GM12878 (cell line): ENCODE measurements at regions not wholly inside any gene's neighbourhood (a gene's known extent, or its start where the extent isn't known, plus 50 kb on each side); places are given as distances from the start of the nearest gene placed in this dataset.

Experiments
- ATAC-seq: fragments of 200-7000 bp; cut with Tn5 transposase; 3 replicates; pipeline ENCODE4 v1.9.1; 2020; ENCODE audit warnings: mild to moderate bottlenecking, moderate library complexity
- BruUV-seq: library from RNA; stranded (reverse); fragments of 400-500 nt; replicated peaks from 2 replicates; lab custom pipeline; 2021; lab: Mats Ljungman, UMichigan
- CTCF ChIA-PET: fragments of 300-600 bp; sonication (Branson Sonifier 250); formaldehyde crosslinking; extraction: SDS; loops from one replicate; lab custom pipeline; 2021; ENCODE audit warnings: inconsistent platforms; lab: Yijun Ruan, JAX
- POLR2A ChIA-PET: fragments of 350-600 bp; formaldehyde crosslinking; extraction: SDS; loops from one replicate; lab custom pipeline; 2021; ENCODE audit warnings: inconsistent platforms; lab: Charles Lee
- RAD21 ChIA-PET: fragments of 300-600 bp; sonication (Branson Sonifier 250); formaldehyde crosslinking; loops from one replicate; lab custom pipeline; 2023; ENCODE audit warnings: antibody characterized with exemption; ENCODE audit not compliant: unreplicated experiment; lab: Charles Lee
- SMC1A ChIA-PET: fragments of 300-600 bp; sonication (Branson Sonifier 250); formaldehyde crosslinking; loops from one replicate; lab custom pipeline; 2023; ENCODE audit not compliant: unreplicated experiment, uncharacterized antibody; lab: Charles Lee
- DNase-seq: peaks from one replicate; pipeline ENCODE4 v3.0.0-alpha.2; 2011; ENCODE audit warnings: low read depth, low spot score
- FAIRE-seq: peaks from 3 replicates; lab custom pipeline; 2011; peaks lifted over from hg19 to GRCh38; lab: Jason Lieb, UNC
- H2AFZ ChIP-seq: 2 replicates; pipeline ENCODE4 v1.6.0; 2011; ENCODE audit warnings: low read depth, low read length, control low read depth; ENCODE audit not compliant: control insufficient read depth
- H3K27ac ChIP-seq: 2 replicates; pipeline ENCODE4 v1.5.1; 2011; ENCODE audit warnings: control low read depth; ENCODE audit not compliant: control insufficient read depth, insufficient read depth
- H3K27me3 ChIP-seq, 2 experiments: replicated peaks in 1 of 2; 2 replicates each; pipeline versions ENCODE4 v1.6.0 to v1.6.1; 2011; ENCODE audit warnings: low read length in 1 of 2; ENCODE audit not compliant: control insufficient read depth in 2 of 2, insufficient read depth in 2 of 2
- H3K36me3 ChIP-seq, 2 experiments: 2 replicates each; pipeline ENCODE4 v1.5.1; 2011; ENCODE audit warnings: low read length in 1 of 2; ENCODE audit not compliant: control insufficient read depth in 2 of 2, insufficient read depth in 2 of 2
- H3K4me1 ChIP-seq: 2 replicates; pipeline ENCODE4 v1.6.1; 2011; ENCODE audit warnings: mild to moderate bottlenecking, low read length, moderate library complexity, mixed read lengths; ENCODE audit not compliant: control insufficient read depth, insufficient read depth
- H3K4me2 ChIP-seq: 2 replicates; pipeline ENCODE4 v1.6.0; 2011; ENCODE audit warnings: control low read depth; ENCODE audit not compliant: control insufficient read depth, insufficient read depth
- H3K4me3 ChIP-seq: fragments of 200-600 bp; sonication (generic); 2 replicates; pipeline ENCODE4 v1.5.1; 2016
- H3K79me2 ChIP-seq: 2 replicates; pipeline ENCODE4 v1.6.0; 2011; ENCODE audit warnings: low read length; ENCODE audit not compliant: control insufficient read depth, insufficient read depth
- H3K9ac ChIP-seq: 2 replicates; pipeline ENCODE4 v1.8.0; 2011; ENCODE audit warnings: low read length, control low read depth, mixed read lengths; ENCODE audit not compliant: control insufficient read depth, insufficient read depth
- H3K9me3 ChIP-seq: replicated peaks from 3 replicates; pipeline ENCODE4 v1.5.1; 2011; ENCODE audit warnings: mild to moderate bottlenecking, low read length; ENCODE audit not compliant: control insufficient read depth, insufficient read depth
- H4K20me1 ChIP-seq: 2 replicates; pipeline ENCODE4 v1.6.0; 2011; ENCODE audit not compliant: control insufficient read depth, insufficient read depth
- BCL11A ChIP-seq: IDR thresholded peaks from 2 replicates; pipeline ENCODE4 v1.6.1; 2011; ENCODE audit warnings: low read depth, low read length
- HDAC2 ChIP-seq: fragments of 200-600 bp; sonication (generic); IDR thresholded peaks from 2 replicates; pipeline ENCODE4 v1.6.1; 2017
- MTA2 ChIP-seq: fragments of 450-650 bp; IDR thresholded peaks from 2 replicates; pipeline ENCODE4 v1.6.1; 2016; ENCODE audit warnings: low read depth, mild to moderate bottlenecking, moderate library complexity
- MTA3 ChIP-seq: IDR thresholded peaks from 2 replicates; pipeline ENCODE4 v1.6.1; 2012; ENCODE audit warnings: low read length, inconsistent platforms, borderline replicate concordance
- MXI1 ChIP-seq: fragments of 150-350 bp; IDR thresholded peaks from 2 replicates; pipeline ENCODE4 v1.6.1; 2011; ENCODE audit warnings: low read depth, mild to moderate bottlenecking, inconsistent platforms, low read length, improper control_type of control experiment
- RBBP5 ChIP-seq: fragments of 200-600 bp; sonication (generic); conservative IDR thresholded peaks from 2 replicates; pipeline ENCODE4 v1.6.1; 2016
- RUNX3 ChIP-seq: IDR thresholded peaks from 2 replicates; pipeline ENCODE4 v1.6.1; 2012; ENCODE audit warnings: low read length, inconsistent platforms
- SUPT20H ChIP-seq: IDR thresholded peaks from 2 replicates; pipeline ENCODE4 v1.6.1; 2011; ENCODE audit warnings: low read depth, mild to moderate bottlenecking, low read length, moderate library complexity, borderline replicate concordance; ENCODE audit not compliant: control insufficient read depth
- TBL1XR1 ChIP-seq: IDR thresholded peaks from 2 replicates; pipeline ENCODE4 v1.6.1; 2012; ENCODE audit warnings: low read depth, low read length, improper control_type of control experiment
- YY1 ChIP-seq: IDR thresholded peaks from 2 replicates; pipeline ENCODE4 v1.6.1; 2011; ENCODE audit warnings: low read depth, mild to moderate bottlenecking, low read length
- ZNF592 ChIP-seq: fragments of 450-650 bp; IDR thresholded peaks from 2 replicates; pipeline ENCODE4 v1.6.1; 2017; ENCODE audit warnings: mild to moderate bottlenecking, moderate library complexity
- ZSCAN29 ChIP-seq: fragments of 450-650 bp; IDR thresholded peaks from 2 replicates; pipeline ENCODE4 v1.6.1; 2017; ENCODE audit warnings: mild to moderate bottlenecking, moderate library complexity
- WGBS: methylation state at CpG from one replicate; pipeline ENCODE4 v1.1.6; 2016; ENCODE audit warnings: low lambda C conversion rate; ENCODE audit not compliant: insufficient replicate concordance, insufficient coverage; ENCODE audit errors: missing lambda C conversion rate; 5-methylcytosine and 5-hydroxymethylcytosine counted together
- in situ Hi-C: fragments of 300-500 bp; cut with MboI; formaldehyde crosslinking; loops from 9 replicates; pipeline ENCODE4 v1.14.3; 2018; ENCODE audit warnings: mixed read lengths
- intact Hi-C: fragments of 100-400 bp; cut with micrococcal nuclease; formaldehyde crosslinking; loops from one replicate; pipeline ENCODE4 v1.14.2; 2022; ENCODE audit not compliant: unreplicated experiment

GRCh38 chr22:22049684-22050083, 67.1 kb upstream of the TOP3B start:
- no peaks in the 10 kb centered on the region for H3K36me3 ChIP-seq
- ChIA-PET RAD21 (interaction anchor here (1.1 to 1.7 kb wide), 6 partner anchors 9 to 81 kb away, joined by 3 to 7 read pairs (median 4); no protein-coding TSS in a partner anchor), POLR2A (interaction anchor here (1.2 to 1.4 kb wide), 2 partner anchors 12 to 20 kb away, joined by 3 to 6 read pairs; no protein-coding TSS in a partner anchor), CTCF (interaction anchor here (0.7 to 2.0 kb wide), 6 partner anchors 7 to 119 kb away, joined by 3 to 17 read pairs (median 6); no protein-coding TSS in a partner anchor), SMC1A (interaction anchor here (1.2 to 2.0 kb wide), 4 partner anchors 9 to 121 kb away, joined by 3 to 11 read pairs (median 7); no protein-coding TSS in a partner anchor)
- TF ChIP-seq TBL1XR1 (no peak), ZNF592 (no peak), BCL11A (no peak), YY1 (no peak), SUPT20H (no peak), RBBP5 (no peak), MXI1 (no peak), MTA2 (no peak), ZSCAN29 (no peak), MTA3 (no peak), HDAC2 (no peak), RUNX3 (no peak)
- BruUV-seq, result no TSS peak
- FAIRE-seq (no peak), DNase-seq (no peak), ATAC-seq (no peak)
- H3K4me3 ChIP-seq, result no peak overlapping the region
- H3K79me2 ChIP-seq, result no peaks in the 10 kb centered on the region
- WGBS, result 0% methylated on average over 1 of the region's 1 CpG
- no peak overlapping the region for H3K27ac ChIP-seq
- no peak overlapping the region for H3K4me2 ChIP-seq
- H4K20me1 ChIP-seq, result no peaks in the 10 kb centered on the region
- H3K9ac ChIP-seq, result no peak overlapping the region
- intact Hi-C loops (no loop called here), in situ Hi-C loops (no loop called here)
- no peaks in the 10 kb centered on the region for H3K9me3 ChIP-seq
- no peaks in the 10 kb centered on the region for H3K4me1 ChIP-seq
- no peaks in the 10 kb centered on the region for H3K27me3 ChIP-seq
- H2AFZ ChIP-seq, result no peak overlapping the region
